Adrenal gland (tissue), 5 donors: ENCODE measurements at regions not wholly inside any gene's neighbourhood (a gene's known extent, or its start where the extent isn't known, plus 50 kb on each side); places are given as distances from the start of the nearest gene placed in this dataset.

Source experiments
- POLR2A ChIP-seq, 2 donors: fragments of 450-650 bp; IDR thresholded peaks; one replicate each; pipeline ENCODE4 v1.6.1; 2017; ENCODE audit warnings: antibody characterized with exemption in 2 of 2, mild to moderate bottlenecking in 2 of 2, moderate library complexity in 1 of 2
- TF ChIP-seq, protein P1 (sequence below), 6 experiments: fragments of 450-650 bp in 4 of 6; fragments of 200-600 bp in 2 of 6; sonication (generic) in 1 of 6; IDR thresholded peaks; 1 replicate in 5 of 6; 2 replicates in 1 of 6; pipeline versions ENCODE4 v1.5.1 to v1.8.0; 2016 to 2021; ENCODE audit warnings: antibody characterized with exemption in 6 of 6, mild to moderate bottlenecking in 2 of 6, moderate library complexity in 1 of 6
- donor health status: DM: no; HTN: no; CAD: no.

DNA sequence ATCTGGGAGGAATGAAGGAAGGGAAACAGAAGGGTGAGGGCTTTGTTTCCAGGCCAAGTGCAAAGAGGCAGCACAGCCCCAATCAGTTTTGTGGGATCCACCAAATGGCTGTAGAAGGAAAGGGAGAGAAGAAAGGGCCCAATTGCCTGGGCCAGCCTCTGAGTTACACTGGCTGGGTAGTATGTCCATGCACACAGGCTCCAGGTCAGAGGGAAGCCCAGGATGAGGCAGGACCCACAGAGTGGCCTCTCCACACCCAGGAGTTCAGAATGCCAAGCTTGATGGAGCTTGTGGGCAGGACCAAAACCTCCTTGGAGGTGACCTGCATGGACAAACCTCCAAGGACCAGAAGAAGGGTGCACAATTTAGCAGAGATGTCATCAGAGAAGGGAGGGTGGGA is 178.2 kb upstream of the TSHZ3 start:
- TF ChIP-seq, protein P1, sequence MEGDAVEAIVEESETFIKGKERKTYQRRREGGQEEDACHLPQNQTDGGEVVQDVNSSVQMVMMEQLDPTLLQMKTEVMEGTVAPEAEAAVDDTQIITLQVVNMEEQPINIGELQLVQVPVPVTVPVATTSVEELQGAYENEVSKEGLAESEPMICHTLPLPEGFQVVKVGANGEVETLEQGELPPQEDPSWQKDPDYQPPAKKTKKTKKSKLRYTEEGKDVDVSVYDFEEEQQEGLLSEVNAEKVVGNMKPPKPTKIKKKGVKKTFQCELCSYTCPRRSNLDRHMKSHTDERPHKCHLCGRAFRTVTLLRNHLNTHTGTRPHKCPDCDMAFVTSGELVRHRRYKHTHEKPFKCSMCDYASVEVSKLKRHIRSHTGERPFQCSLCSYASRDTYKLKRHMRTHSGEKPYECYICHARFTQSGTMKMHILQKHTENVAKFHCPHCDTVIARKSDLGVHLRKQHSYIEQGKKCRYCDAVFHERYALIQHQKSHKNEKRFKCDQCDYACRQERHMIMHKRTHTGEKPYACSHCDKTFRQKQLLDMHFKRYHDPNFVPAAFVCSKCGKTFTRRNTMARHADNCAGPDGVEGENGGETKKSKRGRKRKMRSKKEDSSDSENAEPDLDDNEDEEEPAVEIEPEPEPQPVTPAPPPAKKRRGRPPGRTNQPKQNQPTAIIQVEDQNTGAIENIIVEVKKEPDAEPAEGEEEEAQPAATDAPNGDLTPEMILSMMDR (IDR thresholded peaks at IDR 0.05), result no peak
- no peak for TF ChIP-seq POLR2A (IDR thresholded peaks at IDR 0.05)
